ENCODE measurements at regions not wholly inside any gene's neighbourhood (a gene's known extent, or its start where the extent isn't known, plus 50 kb on each side); places are given as distances from the start of the nearest gene placed in this dataset.

- no peak overlapping the region for H3K4me3 ChIP-seq (ENCODE audit: low read length)
- DNase-seq (ENCODE audit: low read depth), result no peak
- no peak for TF ChIP-seq CTCF (conservative IDR thresholded peaks at IDR 0.05; ENCODE audit: low read depth, low read length)
These were observed 581.0 kb upstream of the RGS18 start for GRCh38 chr1:191577213-191577612.

DNA sequence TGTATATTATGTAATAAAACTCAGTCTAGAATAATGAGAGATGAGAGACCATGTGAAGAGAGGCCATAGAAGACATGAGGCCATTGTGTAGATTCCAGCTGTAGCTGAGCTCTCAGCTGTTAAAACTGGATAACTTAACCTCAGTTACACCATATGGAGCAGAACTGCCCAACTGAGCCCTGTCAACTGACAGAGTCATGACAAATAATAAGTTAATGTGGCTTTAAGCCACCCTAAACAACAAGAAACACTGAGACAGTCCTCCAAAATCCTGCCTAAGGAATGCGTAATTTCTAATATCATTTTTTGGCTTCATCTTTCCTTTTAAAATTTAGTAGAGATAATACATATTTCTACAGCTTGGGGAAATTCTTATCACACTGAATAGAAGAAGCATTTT lies 580.0 kb upstream of the RGS18 start:
- DNase-seq (ENCODE audit: low read depth), result no peak
- TF ChIP-seq CTCF (conservative IDR thresholded peaks at IDR 0.05; ENCODE audit: low read depth, low read length), result no peak
- no peak overlapping the region for H3K4me3 ChIP-seq (ENCODE audit: low read length)

GRCh38 chr1:191579019-191579418 lies 579.2 kb upstream of the RGS18 start:
- DNase-seq (ENCODE audit: low read depth), result no peak
- no peak for TF ChIP-seq CTCF (conservative IDR thresholded peaks at IDR 0.05; ENCODE audit: low read depth, low read length)
- H3K4me3 ChIP-seq (ENCODE audit: low read length), result no peak overlapping the region

DNA sequence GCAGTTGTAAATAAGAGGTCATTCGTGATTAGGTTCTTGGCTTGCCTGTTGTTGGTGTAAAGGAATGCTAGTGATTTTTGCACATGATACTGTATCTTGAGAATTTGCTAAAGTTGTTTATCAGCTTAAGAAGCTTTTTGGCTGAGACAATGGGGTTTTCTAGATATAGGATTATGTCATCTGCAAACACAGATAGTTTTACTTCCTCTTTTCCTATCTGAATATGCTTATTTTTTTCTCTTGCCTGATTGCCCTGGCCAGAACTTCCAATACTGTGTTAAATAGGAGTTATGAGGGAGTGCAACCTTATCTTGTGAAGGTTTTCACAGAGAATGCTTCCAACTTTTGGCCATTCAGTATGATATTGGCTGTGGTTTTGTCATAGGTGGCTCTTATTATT lies 576.1 kb upstream of the RGS18 start:
- no peak overlapping the region for H3K4me3 ChIP-seq (ENCODE audit: low read length)
- no peak for TF ChIP-seq CTCF (conservative IDR thresholded peaks at IDR 0.05; ENCODE audit: low read depth, low read length)
- no peak for DNase-seq (ENCODE audit: low read depth)

DNA sequence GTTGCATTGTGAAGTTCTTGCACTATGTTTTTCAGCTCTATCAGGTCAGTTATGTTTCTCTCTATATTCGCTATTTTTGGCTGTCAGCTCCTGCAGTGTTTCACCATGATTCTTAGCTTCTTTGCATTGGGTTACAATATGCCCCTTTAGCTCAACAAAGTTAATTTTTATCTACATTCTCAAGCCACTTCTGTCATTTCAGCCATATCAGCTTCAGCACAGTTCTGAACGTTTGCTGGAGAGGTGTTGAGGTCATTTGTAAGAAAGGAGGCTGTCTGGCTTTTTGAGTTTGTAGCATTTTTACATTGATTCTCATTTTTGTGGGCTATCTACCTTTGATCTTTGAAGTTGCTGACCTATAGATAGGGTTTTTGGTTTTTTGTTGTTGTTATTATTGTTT lies 573.2 kb upstream of the RGS18 start:
- H3K4me3 ChIP-seq (ENCODE audit: low read length), result no peak overlapping the region
- DNase-seq (ENCODE audit: low read depth), result no peak
- no peak for TF ChIP-seq CTCF (conservative IDR thresholded peaks at IDR 0.05; ENCODE audit: low read depth, low read length)

GRCh38 chr1:191588905-191589304 lies 569.4 kb upstream of the RGS18 start:
- no peak overlapping the region for H3K4me3 ChIP-seq (ENCODE audit: low read length)
- DNase-seq (ENCODE audit: low read depth), result no peak
- TF ChIP-seq CTCF (conservative IDR thresholded peaks at IDR 0.05; ENCODE audit: low read depth, low read length), result no peak

DNA sequence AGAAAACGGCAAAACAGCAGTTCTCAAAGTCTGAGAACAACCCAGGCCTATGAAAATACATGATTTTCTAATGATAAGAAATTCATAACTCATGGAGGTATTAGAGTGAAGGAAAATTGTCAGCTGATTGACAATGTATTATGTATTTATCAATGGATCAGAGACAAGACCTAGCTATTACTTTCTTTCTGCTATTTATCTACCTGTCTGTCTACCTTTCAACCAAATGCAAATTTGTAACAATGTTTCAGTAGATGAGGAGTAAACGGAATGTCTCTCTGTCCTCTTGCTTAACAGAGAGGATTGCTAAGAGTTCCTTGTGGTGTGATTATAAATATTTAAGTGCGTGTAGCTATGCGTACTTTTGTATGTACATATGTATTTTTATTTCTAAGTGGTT lies 568.7 kb upstream of the RGS18 start:
- H3K4me3 ChIP-seq (ENCODE audit: low read length), result no peak overlapping the region
- no peak for TF ChIP-seq CTCF (conservative IDR thresholded peaks at IDR 0.05; ENCODE audit: low read depth, low read length)

More for the DNA sequence above, 568.7 kb upstream of the RGS18 start:
- DNase-seq (ENCODE audit: low read depth), result no peak
